Trophoblast cell (in vitro differentiated cells and primary cell): ENCODE measurements at regions not wholly inside any gene's neighbourhood (a gene's known extent, or its start where the extent isn't known, plus 50 kb on each side); places are given as distances from the start of the nearest gene placed in this dataset.

Experiments
- DNase-seq, 2 donors: peaks; one replicate each; pipeline ENCODE4 v3.0.0-alpha.2; 2016
- H2AFZ ChIP-seq: 2 replicates; pipeline ENCODE4 v1.6.1; 2013; ENCODE audit warnings: low read length, moderate library complexity, mild to moderate bottlenecking; ENCODE audit not compliant: insufficient read depth, poor library complexity
- H2AK5ac ChIP-seq: 2 replicates; pipeline ENCODE4 v1.6.1; 2013; ENCODE audit warnings: mild to moderate bottlenecking, low read length
- H2BK120ac ChIP-seq: 2 replicates; pipeline ENCODE4 v1.6.1; 2013; ENCODE audit warnings: low read length, mild to moderate bottlenecking, moderate library complexity; ENCODE audit not compliant: insufficient read depth, poor library complexity
- H2BK12ac ChIP-seq: 2 replicates; pipeline ENCODE4 v1.6.1; 2013; ENCODE audit warnings: mild to moderate bottlenecking, low read length, moderate library complexity
- H2BK5ac ChIP-seq: 2 replicates; pipeline ENCODE4 v1.6.1; 2013; ENCODE audit warnings: low read length, low read depth, moderate library complexity, mild to moderate bottlenecking; ENCODE audit not compliant: poor library complexity
- H3K14ac ChIP-seq: 2 replicates; pipeline ENCODE4 v1.6.1; 2013; ENCODE audit warnings: mild to moderate bottlenecking, low read length
- H3K18ac ChIP-seq: 2 replicates; pipeline ENCODE4 v1.6.1; 2013; ENCODE audit warnings: mild to moderate bottlenecking, low read length
- H3K23ac ChIP-seq: 2 replicates; pipeline ENCODE4 v1.6.1; 2013; ENCODE audit warnings: low read length
- H3K27ac ChIP-seq: 2 replicates; pipeline ENCODE4 v1.5.1; 2013; ENCODE audit warnings: low read depth, mild to moderate bottlenecking, inconsistent platforms, low read length, moderate library complexity
- H3K27me3 ChIP-seq: 2 replicates; pipeline ENCODE4 v1.6.1; 2013; ENCODE audit warnings: inconsistent platforms, mild to moderate bottlenecking, low read length, moderate library complexity; ENCODE audit not compliant: insufficient read depth
- H3K36me3 ChIP-seq, 2 experiments: 1 replicate in 1 of 2; 2 replicates in 1 of 2; pipeline ENCODE4 v1.6.1; 2013; ENCODE audit warnings: low read length in 2 of 2, mild to moderate bottlenecking in 2 of 2, moderate library complexity in 1 of 2; ENCODE audit not compliant: insufficient read depth in 2 of 2, control insufficient read depth in 1 of 2
- H3K4ac ChIP-seq: 2 replicates; pipeline ENCODE4 v1.6.1; 2013; ENCODE audit warnings: low read depth, mild to moderate bottlenecking, low read length, moderate library complexity
- H3K4me1 ChIP-seq, 2 experiments: 1 replicate in 1 of 2; 2 replicates in 1 of 2; pipeline ENCODE4 v1.6.1; 2013; ENCODE audit warnings: low read length in 2 of 2, mild to moderate bottlenecking in 2 of 2, moderate library complexity in 1 of 2; ENCODE audit not compliant: insufficient read depth in 2 of 2, control insufficient read depth in 1 of 2
- H3K4me2 ChIP-seq: 2 replicates; pipeline ENCODE4 v1.6.1; 2013; ENCODE audit warnings: inconsistent platforms, mild to moderate bottlenecking, low read length, moderate library complexity
- H3K4me3 ChIP-seq: 2 replicates; pipeline ENCODE4 v1.5.1; 2013; ENCODE audit warnings: mild to moderate bottlenecking, low read depth, low read length, inconsistent platforms
- H3K79me1 ChIP-seq: one replicate; pipeline ENCODE4 v1.6.1; 2013; ENCODE audit warnings: low read length
- H3K79me2 ChIP-seq: 2 replicates; pipeline ENCODE4 v1.6.1; 2013; ENCODE audit warnings: low read length, mild to moderate bottlenecking; ENCODE audit not compliant: control insufficient read depth, insufficient read depth, poor library complexity
- H3K9ac ChIP-seq: 2 replicates; pipeline ENCODE4 v1.6.1; 2013; ENCODE audit warnings: mild to moderate bottlenecking, low read length
- H3K9me3 ChIP-seq: 2 replicates; pipeline ENCODE4 v1.6.1; 2013; ENCODE audit warnings: low read depth, mild to moderate bottlenecking, control low read depth, inconsistent platforms, low read length; ENCODE audit not compliant: insufficient read depth
- H4K12ac ChIP-seq: 2 replicates; pipeline ENCODE4 v1.6.1; 2013; ENCODE audit warnings: low read depth, mild to moderate bottlenecking, low read length, moderate library complexity
- H4K8ac ChIP-seq: 2 replicates; pipeline ENCODE4 v1.6.1; 2013; ENCODE audit warnings: low read depth, mild to moderate bottlenecking, low read length, moderate library complexity
- H4K91ac ChIP-seq: one replicate; pipeline ENCODE4 v1.6.1; 2013; ENCODE audit warnings: low read depth, mild to moderate bottlenecking, low read length, moderate library complexity
- WGBS: extraction: QIAGEN DNeasy Blood & Tissue Kit; methylation state at CpG from one replicate; pipeline ENCODE4 v1.1.7; 2013; ENCODE audit warnings: missing lambda C conversion rate; ENCODE audit not compliant: insufficient read length, insufficient coverage; ENCODE audit errors: extremely low coverage; 5-methylcytosine and 5-hydroxymethylcytosine counted together

DNA sequence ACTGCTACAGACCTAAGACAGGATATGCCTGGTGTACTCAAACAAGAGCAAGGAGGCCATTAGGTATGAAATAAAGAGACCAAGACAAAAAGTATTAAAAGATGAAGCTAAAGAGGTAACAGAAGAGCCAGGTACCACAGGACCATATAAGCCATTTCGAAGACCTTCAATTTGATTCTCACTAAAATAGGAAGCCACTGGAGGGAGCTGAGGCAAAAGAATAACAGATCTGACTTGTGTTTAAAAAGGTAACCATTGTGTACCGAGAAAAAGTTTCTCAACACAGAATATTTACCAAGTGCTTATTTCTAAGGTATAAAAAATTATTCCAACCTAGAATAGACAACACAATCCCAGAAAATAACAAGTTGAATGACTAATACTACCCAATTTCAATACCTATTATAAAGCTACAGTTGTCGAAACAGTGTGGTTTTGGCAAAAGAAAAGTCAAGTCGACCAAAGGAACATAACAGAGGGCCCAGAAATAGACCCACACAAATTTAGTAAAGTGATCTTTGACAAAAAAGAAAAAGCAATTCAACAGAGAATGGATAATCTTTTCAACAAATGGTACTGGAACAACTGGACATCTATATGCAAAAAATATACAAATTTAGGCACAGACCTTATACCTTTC, 125.3 kb upstream of the DST start:
- H3K27ac ChIP-seq, result no peak overlapping the region
- H3K79me1 ChIP-seq, result peaks cover 2% of the 10 kb centered on the region
- no peaks in the 10 kb centered on the region for H3K9me3 ChIP-seq
- no peak overlapping the region for H2BK5ac ChIP-seq
- peaks cover 9 to 13% of the 10 kb centered on the region in 2 experiments for H3K4me1 ChIP-seq
- no peak overlapping the region for H4K8ac ChIP-seq
- no peak overlapping the region for H3K4ac ChIP-seq
- DNase-seq, result no peak
- no peak overlapping the region for H4K91ac ChIP-seq
- H3K23ac ChIP-seq, result no peak overlapping the region
- H2BK120ac ChIP-seq, result peak overlapping the region; percentile 51
- no peak overlapping the region for H4K12ac ChIP-seq
- no peak overlapping the region for H3K18ac ChIP-seq
- no peak overlapping the region for H2BK12ac ChIP-seq
- no peak overlapping the region for H2AFZ ChIP-seq
- no peak overlapping the region for H2AK5ac ChIP-seq
- no peak overlapping the region for H3K4me2 ChIP-seq
- no peak overlapping the region for H3K4me3 ChIP-seq
- no CpG with 5 or more reads among the region's 4 CpGs for WGBS
- no peaks in the 10 kb centered on the region for H3K36me3 ChIP-seq
- no peak overlapping the region for H3K14ac ChIP-seq
- H3K79me2 ChIP-seq, result no peaks in the 10 kb centered on the region
- H3K9ac ChIP-seq, result no peak overlapping the region
- no peaks in the 10 kb centered on the region for H3K27me3 ChIP-seq

DNA sequence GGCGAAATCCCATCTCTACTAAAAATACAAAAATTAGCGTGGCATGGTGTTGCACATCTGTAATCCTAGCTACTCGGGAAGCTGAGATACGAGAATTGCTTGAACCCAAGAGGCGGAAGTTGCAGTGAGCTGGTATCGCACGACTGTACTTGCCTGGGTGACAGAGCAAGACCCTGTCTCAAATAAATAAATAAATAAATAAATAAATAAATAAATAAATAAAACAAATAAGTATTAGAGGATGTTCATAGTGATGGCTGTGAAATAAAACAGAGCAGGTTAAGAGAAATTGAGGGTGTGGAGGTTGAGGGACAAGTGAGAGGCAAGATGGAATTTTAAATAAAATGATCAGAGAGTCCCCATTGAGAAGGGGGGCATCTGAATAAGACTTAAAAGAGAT, 124.7 kb upstream of the DST start:
- peak overlapping the region; percentile 51 for H2BK120ac ChIP-seq
- H3K14ac ChIP-seq, result no peak overlapping the region
- no peak overlapping the region for H2AK5ac ChIP-seq
- H3K79me2 ChIP-seq, result no peaks in the 10 kb centered on the region
- H3K23ac ChIP-seq, result no peak overlapping the region
- peak overlapping the region; percentile 31 for H2BK12ac ChIP-seq
- no CpG with 5 or more reads among the region's 7 CpGs for WGBS
- peak overlapping the region; percentile 37 for H4K91ac ChIP-seq
- H3K4me1 ChIP-seq, result peaks cover 7 to 8% of the 10 kb centered on the region in 2 experiments
- no peak overlapping the region for H3K4me3 ChIP-seq
- peak overlapping the region; percentile 56 for H2BK5ac ChIP-seq
- no peak overlapping the region for H4K12ac ChIP-seq
- peak overlapping the region; percentile 45 for H3K18ac ChIP-seq
- DNase-seq, result no peak
- H3K4ac ChIP-seq, result peak overlapping the region; percentile 75
- H3K4me2 ChIP-seq, result no peak overlapping the region
- H3K9me3 ChIP-seq, result no peaks in the 10 kb centered on the region
- no peaks in the 10 kb centered on the region for H3K36me3 ChIP-seq
- H3K27ac ChIP-seq, result no peak overlapping the region
- H3K9ac ChIP-seq, result no peak overlapping the region
- peaks cover 2% of the 10 kb centered on the region for H3K79me1 ChIP-seq
- no peak overlapping the region for H2AFZ ChIP-seq
- H4K8ac ChIP-seq, result no peak overlapping the region
- no peaks in the 10 kb centered on the region for H3K27me3 ChIP-seq

DNA sequence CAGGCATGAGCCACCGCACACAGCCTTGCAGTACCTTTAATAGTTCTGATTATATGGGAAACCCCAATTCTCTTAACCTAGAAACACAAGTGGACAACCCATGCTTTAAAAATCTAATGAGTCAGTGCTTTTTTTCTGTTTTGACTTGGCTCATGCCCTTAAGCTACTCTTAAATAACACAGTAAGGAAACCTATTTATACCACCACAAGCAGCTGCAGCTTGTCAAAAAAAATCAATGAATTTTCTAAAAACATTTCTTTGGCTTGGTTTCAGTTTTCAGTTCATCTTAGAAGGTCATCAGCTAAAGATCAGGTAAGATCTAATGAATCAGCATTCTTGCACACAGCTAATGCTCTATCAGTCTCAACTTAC, 124.1 kb upstream of the DST start:
- Histone ChIP-seq H4K8ac (no peak overlapping the region), H3K36me3 (no peaks in the 10 kb centered on the region), H3K9me3 (no peaks in the 10 kb centered on the region), H2BK120ac (peak overlapping the region; percentile 22), H3K18ac (no peak overlapping the region), H4K12ac (no peak overlapping the region), H3K14ac (no peak overlapping the region), H3K79me1 (peaks cover 2% of the 10 kb centered on the region), H2BK12ac (peak overlapping the region; percentile 40), H2BK5ac (no peak overlapping the region), H2AFZ (no peak overlapping the region), H3K79me2 (no peaks in the 10 kb centered on the region), H3K9ac (no peak overlapping the region), H4K91ac (no peak overlapping the region), H3K4ac (no peak overlapping the region), H3K23ac (no peak overlapping the region), H3K27me3 (no peaks in the 10 kb centered on the region), H3K4me2 (no peak overlapping the region), H3K4me1 (peaks cover 7 to 8% of the 10 kb centered on the region in 2 experiments), H3K4me3 (no peak overlapping the region), H2AK5ac (no peak overlapping the region), H3K27ac (peak overlapping the region; percentile 27)
- DNase-seq, result no peak
- WGBS, result no CpG with 5 or more reads among the region's 1 CpG

DNA sequence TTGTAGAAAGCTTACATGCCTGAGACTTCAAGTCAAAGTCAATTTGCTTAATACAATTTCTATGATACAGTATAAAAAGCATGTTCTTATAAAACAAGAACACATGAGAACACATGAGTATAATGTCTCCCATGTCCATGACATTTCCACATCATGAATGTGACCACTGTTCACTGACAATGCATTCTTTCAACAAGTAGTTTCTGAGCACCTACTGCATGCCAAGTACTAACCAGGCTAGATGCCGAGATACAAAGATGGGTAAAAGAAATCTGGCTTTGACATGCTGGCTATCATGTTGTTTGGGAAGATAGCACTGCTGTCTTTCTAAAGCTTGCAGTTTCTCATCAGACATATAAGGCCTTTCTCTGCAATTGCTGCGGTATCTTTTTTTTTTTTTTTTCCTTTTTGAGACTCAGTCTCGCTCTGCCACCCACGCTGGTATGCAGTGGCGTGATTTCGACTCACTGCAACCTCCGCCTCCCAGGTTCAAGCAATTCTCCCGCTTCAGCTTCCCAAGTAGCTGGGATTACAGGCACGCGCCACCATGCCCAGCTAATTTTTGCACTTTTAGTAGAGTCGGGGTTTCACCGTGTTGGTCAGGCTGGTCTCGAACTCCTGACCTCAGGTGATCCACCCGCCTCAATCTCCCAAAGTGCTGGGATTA, 123.6 kb upstream of the DST start:
- Histone ChIP-seq H2BK5ac (no peak overlapping the region), H4K8ac (no peak overlapping the region), H3K9me3 (no peaks in the 10 kb centered on the region), H3K27ac (peak overlapping the region; percentile 27), H3K4me1 (peaks cover 7 to 8% of the 10 kb centered on the region in 2 experiments), H3K79me2 (no peaks in the 10 kb centered on the region), H2BK120ac (peak overlapping the region; percentile 22), H2AK5ac (no peak overlapping the region), H3K18ac (no peak overlapping the region), H3K14ac (no peak overlapping the region), H3K27me3 (no peaks in the 10 kb centered on the region), H3K4me2 (no peak overlapping the region), H3K4me3 (no peak overlapping the region), H3K9ac (no peak overlapping the region), H3K4ac (no peak overlapping the region), H3K36me3 (no peaks in the 10 kb centered on the region), H2AFZ (no peak overlapping the region), H3K79me1 (peaks cover 2% of the 10 kb centered on the region), H4K91ac (no peak overlapping the region), H3K23ac (no peak overlapping the region), H4K12ac (peak overlapping the region; percentile 54), H2BK12ac (peak overlapping the region; percentile 40)
- no CpG with 5 or more reads among the region's 14 CpGs for WGBS
- no peak for DNase-seq
